Ascending aorta (tissue), 2 donors: ENCODE measurements at regions not wholly inside any gene's neighbourhood (a gene's known extent, or its start where the extent isn't known, plus 50 kb on each side); places are given as distances from the start of the nearest gene placed in this dataset.

ENCODE experiments used
- DNase-seq, 2 donors: peaks; one replicate each; pipeline ENCODE4 v3.0.0-alpha.2; 2019; ENCODE audit warnings: low spot score in 2 of 2
- H3K27ac ChIP-seq, 2 donors: fragments of 200-600 bp; sonication (generic); one replicate each; pipeline ENCODE4 v1.5.1; 2016 to 2017; ENCODE audit warnings: mild to moderate bottlenecking in 1 of 2
- H3K27me3 ChIP-seq: fragments of 200-600 bp; sonication (generic); one replicate; pipeline ENCODE4 v1.5.1; 2017
- H3K36me3 ChIP-seq, 2 donors: fragments of 200-600 bp; sonication (generic); one replicate each; pipeline ENCODE4 v1.5.1; 2016
- H3K4me1 ChIP-seq, 2 donors: fragments of 200-600 bp; sonication (generic); one replicate each; pipeline ENCODE4 v1.5.1; 2016 to 2017; ENCODE audit warnings: mild to moderate bottlenecking in 1 of 2
- H3K4me3 ChIP-seq, 2 donors: fragments of 200-600 bp; sonication (generic); one replicate each; pipeline ENCODE4 v1.5.1; 2016 to 2017; ENCODE audit warnings: mild to moderate bottlenecking in 1 of 2
- H3K9me3 ChIP-seq, 2 donors: fragments of 200-600 bp; sonication (generic); one replicate each; pipeline ENCODE4 v1.5.1; 2016
- CTCF ChIP-seq, 3 experiments: fragments of 200-600 bp in 2 of 3; fragments of 450-650 bp in 1 of 3; sonication (generic) in 2 of 3; IDR thresholded peaks; one replicate each; pipeline ENCODE4 v1.5.1; 2016 to 2019; ENCODE audit warnings: antibody characterized with exemption in 3 of 3, mild to moderate bottlenecking in 1 of 3, moderate library complexity in 1 of 3
- intact Hi-C: fragments of 100-400 bp; cut with DNase I; formaldehyde crosslinking; loops from one replicate; pipeline ENCODE4 v1.15.1; 2023

- H3K27ac ChIP-seq: no peak overlapping the region
Observed at GRCh38 chr4:17203797-17204196, 305.4 kb upstream of the LDB2 start.

GRCh38 chr4:17197070-17197469, 298.6 kb upstream of the LDB2 start:
- Histone ChIP-seq H3K4me3 (no peak overlapping the region), H3K4me1 (no peaks in the 10 kb centered on the region), H3K27ac (no peak overlapping the region), H3K27me3 (no peaks in the 10 kb centered on the region), H3K9me3 (no peaks in the 10 kb centered on the region), H3K36me3 (no peaks in the 10 kb centered on the region)
- no peak for DNase-seq
- no peak for TF ChIP-seq CTCF (IDR thresholded peaks at IDR 0.05)
- intact Hi-C loops: no loop called here

More at GRCh38 chr4:17203797-17204196, 305.4 kb upstream of the LDB2 start:
- intact Hi-C loops: no loop called here
- TF ChIP-seq CTCF (IDR thresholded peaks at IDR 0.05): no peak
- Histone ChIP-seq H3K9me3 (no peaks in the 10 kb centered on the region), H3K27me3 (no peaks in the 10 kb centered on the region), H3K4me3 (no peak overlapping the region), H3K36me3 (no peaks in the 10 kb centered on the region), H3K4me1 (peaks cover 0 to 2% of the 10 kb centered on the region in 2 donors)
- no peak for DNase-seq

GRCh38 chr4:17195461-17196275, 297.2 kb upstream of the LDB2 start:
- no peak overlapping the region for H3K27ac ChIP-seq
- no peaks in the 10 kb centered on the region for H3K9me3 ChIP-seq
- DNase-seq: no peak
- no peaks in the 10 kb centered on the region for H3K36me3 ChIP-seq
- no peak overlapping the region for H3K4me3 ChIP-seq
- TF ChIP-seq CTCF (IDR thresholded peaks at IDR 0.05): no peak
- H3K4me1 ChIP-seq: no peaks in the 10 kb centered on the region
- intact Hi-C loops: no loop called here
- no peaks in the 10 kb centered on the region for H3K27me3 ChIP-seq

- Histone ChIP-seq H3K9me3 (no peaks in the 10 kb centered on the region), H3K36me3 (no peaks in the 10 kb centered on the region), H3K27ac (no peak overlapping the region), H3K4me1 (peaks cover 0 to 4% of the 10 kb centered on the region in 2 donors), H3K27me3 (no peaks in the 10 kb centered on the region), H3K4me3 (no peak overlapping the region)
- DNase-seq: no peak
- intact Hi-C loops: no loop called here
- no peak for TF ChIP-seq CTCF (IDR thresholded peaks at IDR 0.05)
Observed at GRCh38 chr4:17194586-17194985, 296.1 kb upstream of the LDB2 start.

- Histone ChIP-seq H3K36me3 (no peaks in the 10 kb centered on the region), H3K9me3 (no peaks in the 10 kb centered on the region), H3K4me1 (peaks cover 0 to 16% of the 10 kb centered on the region in 2 donors), H3K4me3 (no peak overlapping the region), H3K27me3 (no peaks in the 10 kb centered on the region), H3K27ac (no peak overlapping the region)
- DNase-seq: no peak
- TF ChIP-seq CTCF (IDR thresholded peaks at IDR 0.05): no peak
- intact Hi-C loops: no loop called here
Observed at GRCh38 chr4:17189759-17190158, 291.3 kb upstream of the LDB2 start.
